Gastrocnemius medialis (tissue), 4 donors: ENCODE measurements at regions not wholly inside any gene's neighbourhood (a gene's known extent, or its start where the extent isn't known, plus 50 kb on each side); places are given as distances from the start of the nearest gene placed in this dataset.

ENCODE experiments used
- ATAC-seq, 2 donors: fragments of 150-250 bp; one replicate each; pipeline ENCODE4 v1.9.1; 2016
- DNase-seq, 2 donors: peaks; one replicate each; pipeline ENCODE4 v3.0.0-alpha.2; 2019
- H3K27ac ChIP-seq, 4 donors: fragments of 200-600 bp; sonication (generic); 1 replicate in 1 of 4; 2 replicates in 3 of 4; pipeline ENCODE4 v1.5.1; 2016 to 2018; ENCODE audit warnings: mild to moderate bottlenecking in 2 of 4, moderate library complexity in 1 of 4
- H3K27me3 ChIP-seq, 3 donors: fragments of 200-600 bp; sonication (generic) in 2 of 3; 1 replicate in 1 of 3; 2 replicates in 2 of 3; pipeline versions ENCODE4 v1.5.1 to v1.6.0; 2016 to 2019; ENCODE audit warnings: mild to moderate bottlenecking in 1 of 3, moderate library complexity in 1 of 3
- H3K36me3 ChIP-seq, 2 donors: fragments of 200-600 bp; sonication (generic) in 1 of 2; one replicate each; pipeline ENCODE4 v1.5.1; 2017 to 2018
- H3K4me1 ChIP-seq, 2 donors: fragments of 200-600 bp; sonication (generic) in 1 of 2; one replicate each; pipeline ENCODE4 v1.5.1; 2016 to 2017; ENCODE audit warnings: mild to moderate bottlenecking in 2 of 2
- H3K4me3 ChIP-seq, 4 donors: fragments of 200-600 bp; sonication (generic) in 3 of 4; 1 replicate in 1 of 4; 2 replicates in 3 of 4; pipeline ENCODE4 v1.5.1; 2016 to 2019; ENCODE audit warnings: mild to moderate bottlenecking in 2 of 4
- H3K9me3 ChIP-seq, 3 donors: fragments of 200-600 bp; sonication (generic) in 2 of 3; 1 replicate in 1 of 3; 2 replicates in 2 of 3; pipeline ENCODE4 v1.5.1; 2016 to 2019
- CTCF ChIP-seq, 5 experiments: fragments of 450-650 bp in 3 of 5; fragments of 200-600 bp in 2 of 5; sonication (generic) in 2 of 5; IDR thresholded peaks in 4 of 5; conservative IDR thresholded peaks in 1 of 5; 1 replicate in 4 of 5; 2 replicates in 1 of 5; pipeline ENCODE4 v1.5.1; 2016 to 2019; ENCODE audit warnings: antibody characterized with exemption in 5 of 5, mild to moderate bottlenecking in 3 of 5, moderate library complexity in 3 of 5
- POLR2A ChIP-seq, 2 donors: fragments of 450-650 bp; IDR thresholded peaks; one replicate each; pipeline ENCODE4 v1.6.1; 2017; ENCODE audit warnings: antibody characterized with exemption in 2 of 2, mild to moderate bottlenecking in 2 of 2, moderate library complexity in 2 of 2
- in situ Hi-C, 4 donors: fragments of 200-750 bp; cut with MboI; loops; one replicate each; pipeline versions ENCODE4 v1.15.0 to v1.8.0; 2017; ENCODE audit warnings: low sequenced_read_pairs in 4 of 4
- intact Hi-C: fragments of 100-400 bp; cut with DNase I; formaldehyde crosslinking; loops from one replicate; pipeline ENCODE4 v1.15.1; 2023; ENCODE audit warnings: low total_unique reads

GRCh38 chr5:162503796-162504195 is 436.2 kb downstream of the GABRG2 start:
- Histone ChIP-seq H3K9me3 (no peaks in the 10 kb centered on the region), H3K27me3 (no peaks in the 10 kb centered on the region), H3K36me3 (no peaks in the 10 kb centered on the region), H3K4me1 (no peaks in the 10 kb centered on the region), H3K4me3 (no peak overlapping the region), H3K27ac (no peak overlapping the region)
- DNase-seq (no peak), ATAC-seq (no peak)
- in situ Hi-C loops = no loop called here
- intact Hi-C loops = no loop called here
- TF ChIP-seq CTCF (IDR thresholded peaks at IDR 0.05 in 4 of 5, conservative IDR thresholded peaks at IDR 0.05 in 1 of 5) = no peak
- no peak for TF ChIP-seq POLR2A (IDR thresholded peaks at IDR 0.05)

GRCh38 chr5:162512935-162513565 is 445.5 kb downstream of the GABRG2 start:
- TF ChIP-seq POLR2A (IDR thresholded peaks at IDR 0.05) = no peak
- no peak for TF ChIP-seq CTCF (IDR thresholded peaks at IDR 0.05 in 4 of 5, conservative IDR thresholded peaks at IDR 0.05 in 1 of 5)

GRCh38 chr5:162514116-162514515 is 446.5 kb downstream of the GABRG2 start:
- H3K4me1 ChIP-seq = no peaks in the 10 kb centered on the region
- H3K4me3 ChIP-seq = no peak overlapping the region
- ATAC-seq (no peak), DNase-seq (no peak)
- in situ Hi-C loops = no loop called here
- H3K27ac ChIP-seq = no peak overlapping the region
- H3K36me3 ChIP-seq = no peaks in the 10 kb centered on the region
- intact Hi-C loops = no loop called here
- no peak for TF ChIP-seq CTCF (IDR thresholded peaks at IDR 0.05 in 4 of 5, conservative IDR thresholded peaks at IDR 0.05 in 1 of 5)
- no peak for TF ChIP-seq POLR2A (IDR thresholded peaks at IDR 0.05)
- no peaks in the 10 kb centered on the region for H3K27me3 ChIP-seq
- H3K9me3 ChIP-seq = no peaks in the 10 kb centered on the region

More at GRCh38 chr5:162512935-162513565, 445.5 kb downstream of the GABRG2 start:
- ATAC-seq = no peak
- Histone ChIP-seq H3K36me3 (no peaks in the 10 kb centered on the region), H3K27ac (no peak overlapping the region), H3K9me3 (no peaks in the 10 kb centered on the region), H3K4me3 (no peak overlapping the region), H3K4me1 (no peaks in the 10 kb centered on the region), H3K27me3 (no peaks in the 10 kb centered on the region)
- DNase-seq = no peak
- intact Hi-C loops = no loop called here
- in situ Hi-C loops = no loop called here

GRCh38 chr5:162520878-162521277 is 453.3 kb downstream of the GABRG2 start:
- Histone ChIP-seq H3K27me3 (no peaks in the 10 kb centered on the region), H3K4me3 (no peak overlapping the region), H3K4me1 (no peaks in the 10 kb centered on the region), H3K27ac (no peak overlapping the region), H3K9me3 (no peaks in the 10 kb centered on the region), H3K36me3 (no peaks in the 10 kb centered on the region)
- in situ Hi-C loops (no loop called here), intact Hi-C loops (no loop called here)
- ATAC-seq (no peak), DNase-seq (no peak)
- TF ChIP-seq CTCF (IDR thresholded peaks at IDR 0.05 in 4 of 5, conservative IDR thresholded peaks at IDR 0.05 in 1 of 5) (no peak), POLR2A (IDR thresholded peaks at IDR 0.05) (no peak)

- H3K36me3 ChIP-seq = no peaks in the 10 kb centered on the region
- DNase-seq (no peak), ATAC-seq (no peak)
- intact Hi-C loops (no loop called here), in situ Hi-C loops (no loop called here)
- no peak overlapping the region for H3K27ac ChIP-seq
- no peaks in the 10 kb centered on the region for H3K4me1 ChIP-seq
- H3K4me3 ChIP-seq = no peak overlapping the region
- no peaks in the 10 kb centered on the region for H3K9me3 ChIP-seq
- no peaks in the 10 kb centered on the region for H3K27me3 ChIP-seq
- TF ChIP-seq POLR2A (IDR thresholded peaks at IDR 0.05) = no peak
- no peak for TF ChIP-seq CTCF (IDR thresholded peaks at IDR 0.05 in 4 of 5, conservative IDR thresholded peaks at IDR 0.05 in 1 of 5)
Observed at GRCh38 chr5:162529209-162529608, 461.6 kb downstream of the GABRG2 start.
